BE2C (cell line): ENCODE measurements at regions not wholly inside any gene's neighbourhood (a gene's known extent, or its start where the extent isn't known, plus 50 kb on each side); places are given as distances from the start of the nearest gene placed in this dataset.
A peak's percentile ranks its signal among the peaks of the same experiment; 100 is the strongest.

Experiments used
- DNase-seq: peaks from one replicate; pipeline ENCODE4 v3.0.0-alpha.2; 2020
- H3K27me3 ChIP-seq: fragments of 250-450 bp; sonication (Bioruptor Pico); 2 replicates; pipeline ENCODE4 v1.5.1; 2020; ENCODE audit warnings: mild to moderate bottlenecking
- H3K36me3 ChIP-seq: fragments of 250-450 bp; sonication (Bioruptor Pico); 2 replicates; pipeline ENCODE4 v1.5.1; 2020; ENCODE audit warnings: mild to moderate bottlenecking
- H3K4me1 ChIP-seq: fragments of 250-450 bp; sonication (Bioruptor Pico); 2 replicates; pipeline ENCODE4 v1.5.1; 2020
- H3K4me3 ChIP-seq: 2 replicates; pipeline ENCODE4 v1.5.1; 2011; ENCODE audit warnings: low read depth, low read length
- H3K9me3 ChIP-seq: fragments of 250-450 bp; sonication (Bioruptor Pico); 2 replicates; pipeline ENCODE4 v1.5.1; 2020
- TF ChIP-seq, protein P1 (sequence below): IDR thresholded peaks from 2 replicates; pipeline ENCODE4 v1.5.1; 2012; ENCODE audit warnings: mild to moderate bottlenecking, low read depth, low read length

DNA sequence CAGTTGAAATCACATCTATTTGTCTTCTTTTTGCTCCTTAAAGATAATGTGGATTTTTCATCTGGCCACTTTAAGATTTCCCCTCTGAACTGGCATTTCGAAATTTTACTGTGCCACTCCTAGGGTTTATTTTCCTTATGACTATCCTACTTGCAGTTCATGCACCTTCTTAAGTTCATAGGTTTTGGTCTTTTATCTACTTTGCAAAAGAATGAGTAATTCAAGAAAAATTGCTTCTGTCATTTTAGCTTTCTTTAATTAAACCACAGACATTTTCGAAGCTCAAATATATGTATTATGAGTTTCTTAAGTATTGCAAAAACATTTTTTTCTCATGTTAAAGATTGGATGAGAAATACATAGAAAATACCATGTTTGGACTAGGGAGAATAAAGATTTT, 1244.8 kb upstream of the TMPRSS15 start:
- H3K9me3 ChIP-seq = no peaks in the 10 kb centered on the region
- H3K4me1 ChIP-seq = no peaks in the 10 kb centered on the region
- no peak for DNase-seq
- H3K27me3 ChIP-seq = no peaks in the 10 kb centered on the region
- H3K4me3 ChIP-seq = no peak overlapping the region
- no peaks in the 10 kb centered on the region for H3K36me3 ChIP-seq
- TF ChIP-seq, protein P1, sequence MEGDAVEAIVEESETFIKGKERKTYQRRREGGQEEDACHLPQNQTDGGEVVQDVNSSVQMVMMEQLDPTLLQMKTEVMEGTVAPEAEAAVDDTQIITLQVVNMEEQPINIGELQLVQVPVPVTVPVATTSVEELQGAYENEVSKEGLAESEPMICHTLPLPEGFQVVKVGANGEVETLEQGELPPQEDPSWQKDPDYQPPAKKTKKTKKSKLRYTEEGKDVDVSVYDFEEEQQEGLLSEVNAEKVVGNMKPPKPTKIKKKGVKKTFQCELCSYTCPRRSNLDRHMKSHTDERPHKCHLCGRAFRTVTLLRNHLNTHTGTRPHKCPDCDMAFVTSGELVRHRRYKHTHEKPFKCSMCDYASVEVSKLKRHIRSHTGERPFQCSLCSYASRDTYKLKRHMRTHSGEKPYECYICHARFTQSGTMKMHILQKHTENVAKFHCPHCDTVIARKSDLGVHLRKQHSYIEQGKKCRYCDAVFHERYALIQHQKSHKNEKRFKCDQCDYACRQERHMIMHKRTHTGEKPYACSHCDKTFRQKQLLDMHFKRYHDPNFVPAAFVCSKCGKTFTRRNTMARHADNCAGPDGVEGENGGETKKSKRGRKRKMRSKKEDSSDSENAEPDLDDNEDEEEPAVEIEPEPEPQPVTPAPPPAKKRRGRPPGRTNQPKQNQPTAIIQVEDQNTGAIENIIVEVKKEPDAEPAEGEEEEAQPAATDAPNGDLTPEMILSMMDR = no peak

DNA sequence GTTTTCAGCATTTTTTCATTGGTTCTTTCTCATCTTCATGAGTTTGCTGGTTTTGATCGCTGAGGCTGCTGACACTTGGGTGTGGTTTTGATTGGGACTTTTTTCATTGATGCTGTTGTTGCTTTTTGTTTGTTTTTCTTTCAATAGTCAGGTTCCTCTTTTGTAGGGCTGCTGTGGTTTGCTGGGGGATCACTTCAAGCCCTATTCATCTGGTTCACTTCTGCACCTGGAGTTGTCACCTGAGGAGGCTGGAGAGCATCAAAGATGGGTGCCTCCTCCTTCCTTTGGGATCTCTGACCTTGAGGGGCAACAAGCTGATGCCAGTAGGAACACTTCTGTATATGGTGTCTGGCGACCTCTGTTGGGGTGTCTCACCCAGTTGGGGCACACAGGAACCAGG, 1279.9 kb upstream of the TMPRSS15 start:
- no peaks in the 10 kb centered on the region for H3K27me3 ChIP-seq
- H3K4me3 ChIP-seq = no peak overlapping the region
- DNase-seq = no peak
- H3K9me3 ChIP-seq = no peaks in the 10 kb centered on the region
- H3K4me1 ChIP-seq = no peaks in the 10 kb centered on the region
- TF ChIP-seq, protein P1 = no peak
- H3K36me3 ChIP-seq = no peaks in the 10 kb centered on the region

- Histone ChIP-seq H3K9me3 (no peaks in the 10 kb centered on the region), H3K4me1 (no peaks in the 10 kb centered on the region), H3K27me3 (no peaks in the 10 kb centered on the region), H3K36me3 (no peaks in the 10 kb centered on the region), H3K4me3 (no peak overlapping the region)
- TF ChIP-seq, protein P1 = no peak
- peak; percentile 54 for DNase-seq
Observed at GRCh38 chr21:19684328-19684727, 1280.7 kb upstream of the TMPRSS15 start.

DNA sequence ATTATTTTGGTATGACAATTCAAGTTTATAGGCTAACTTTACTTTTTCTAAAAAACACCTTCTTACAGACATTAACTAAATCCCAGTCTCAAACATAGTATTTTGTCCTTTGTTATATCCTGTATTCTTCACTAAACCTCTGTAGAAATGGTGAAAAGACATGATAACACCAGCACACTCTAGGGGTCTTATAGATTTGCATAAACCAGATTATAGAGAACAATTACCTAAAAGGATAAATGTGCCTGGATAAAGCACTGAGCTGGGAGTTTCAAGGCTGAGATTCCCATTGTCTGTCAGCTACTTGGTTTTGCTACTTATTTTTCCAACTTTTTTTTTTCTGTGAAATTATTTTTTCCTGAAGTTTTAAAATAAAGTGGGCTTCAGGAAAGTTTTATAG, 1288.6 kb upstream of the TMPRSS15 start:
- Histone ChIP-seq H3K27me3 (no peaks in the 10 kb centered on the region), H3K4me1 (no peaks in the 10 kb centered on the region), H3K9me3 (no peaks in the 10 kb centered on the region), H3K4me3 (no peak overlapping the region), H3K36me3 (no peaks in the 10 kb centered on the region)
- TF ChIP-seq, protein P1 = no peak
- no peak for DNase-seq

DNA sequence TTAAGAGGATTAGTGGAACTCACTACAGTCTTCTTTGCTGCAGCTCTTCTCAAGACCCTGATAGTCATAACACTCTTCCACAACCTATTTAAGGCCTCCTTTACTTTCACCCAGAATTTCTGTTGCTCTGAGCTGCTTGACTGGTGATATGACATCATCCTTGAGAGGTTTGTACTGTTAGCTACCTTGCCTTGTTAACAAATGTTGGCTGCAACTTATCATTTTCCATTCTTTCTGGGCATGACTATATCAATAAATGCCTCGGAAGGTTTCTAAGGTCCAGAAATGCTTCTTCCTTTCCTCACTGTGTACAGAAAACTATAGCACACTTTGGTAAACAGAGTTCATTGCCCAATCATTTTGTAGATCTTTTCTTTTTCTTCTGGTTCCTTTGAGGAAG, 1292.2 kb upstream of the TMPRSS15 start:
- Histone ChIP-seq H3K9me3 (no peaks in the 10 kb centered on the region), H3K4me3 (no peak overlapping the region), H3K4me1 (no peaks in the 10 kb centered on the region), H3K36me3 (no peaks in the 10 kb centered on the region), H3K27me3 (no peaks in the 10 kb centered on the region)
- DNase-seq = no peak
- TF ChIP-seq, protein P1 = no peak

DNA sequence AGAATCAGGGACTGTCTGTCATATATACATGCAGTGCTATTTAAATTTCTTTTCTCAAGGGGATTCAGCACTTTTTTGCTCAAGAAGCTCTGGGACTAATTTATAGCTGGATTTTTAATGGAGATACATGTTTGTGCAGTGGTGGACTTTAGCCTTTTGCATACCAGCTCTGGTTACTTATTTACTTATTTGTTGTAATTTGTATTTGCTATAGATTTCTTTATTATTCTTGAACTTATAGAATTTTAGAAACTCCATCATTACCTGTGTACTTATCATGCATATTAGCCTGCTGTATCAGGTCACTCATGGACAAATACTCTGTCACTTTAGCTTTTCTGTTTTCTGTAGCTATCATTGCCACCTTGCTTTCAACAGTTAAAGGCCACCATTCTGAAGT, 1296.9 kb upstream of the TMPRSS15 start:
- Histone ChIP-seq H3K9me3 (no peaks in the 10 kb centered on the region; the same call in 1 of the 2 replicates), H3K4me1 (no peaks in the 10 kb centered on the region), H3K27me3 (no peaks in the 10 kb centered on the region), H3K36me3 (no peaks in the 10 kb centered on the region), H3K4me3 (no peak overlapping the region)
- TF ChIP-seq, protein P1 = no peak
- DNase-seq = no peak
